ENCODE measurements at regions not wholly inside any gene's neighbourhood (a gene's known extent, or its start where the extent isn't known, plus 50 kb on each side); places are given as distances from the start of the nearest gene placed in this dataset.

DNA sequence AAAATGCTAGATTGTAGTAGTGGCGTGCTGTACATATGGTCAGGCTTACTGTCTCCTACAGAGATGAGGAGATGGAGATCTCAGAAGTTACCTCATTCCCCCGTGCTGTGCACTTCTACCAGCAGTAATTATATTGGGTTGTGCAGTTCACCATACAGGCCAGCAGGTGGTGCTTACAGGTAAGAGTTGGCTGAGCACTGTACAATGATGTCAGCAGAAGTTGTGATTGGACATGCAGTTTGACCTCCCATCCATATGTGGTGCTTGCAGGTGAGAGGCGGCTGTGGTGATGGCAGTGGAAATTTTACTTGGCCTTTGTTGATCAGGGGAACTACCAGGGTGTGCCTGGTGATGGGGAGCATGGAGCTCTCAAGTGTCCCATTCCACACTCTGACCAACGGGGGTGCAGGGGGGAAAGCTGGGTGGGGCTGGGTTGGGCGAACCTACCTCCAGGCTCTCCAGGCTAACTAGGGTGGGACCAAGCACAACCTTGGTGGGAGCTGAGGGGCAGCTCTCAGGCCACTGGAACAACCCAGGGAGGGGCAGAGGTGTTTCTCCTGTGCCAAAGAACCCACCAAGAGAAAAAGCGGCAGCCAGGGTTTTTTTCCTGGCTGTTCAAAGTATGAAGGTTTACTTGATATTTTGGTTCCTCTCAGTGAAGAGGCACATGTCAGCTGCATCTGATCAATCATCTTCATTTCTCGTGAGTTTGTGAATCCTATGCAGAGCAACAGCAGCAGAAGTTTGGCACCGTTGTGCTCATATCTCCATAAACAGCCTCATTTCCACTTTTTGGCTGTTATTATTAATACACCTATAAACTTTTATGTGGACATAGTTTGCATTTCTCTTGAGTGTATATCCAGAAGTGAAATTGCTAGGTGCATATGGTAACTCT lies 73.8 kb upstream of the FREM3 start:
- H3K27me3 ChIP-seq: no peaks in the 10 kb centered on the region
- H3K4me1 ChIP-seq: no peaks in the 10 kb centered on the region
- peak; percentile 57 for DNase-seq
- no peak overlapping the region for H3K4me3 ChIP-seq (ENCODE audit: low read depth, low read length)
- no peaks in the 10 kb centered on the region for H3K9me3 ChIP-seq
- TF ChIP-seq, protein P1, sequence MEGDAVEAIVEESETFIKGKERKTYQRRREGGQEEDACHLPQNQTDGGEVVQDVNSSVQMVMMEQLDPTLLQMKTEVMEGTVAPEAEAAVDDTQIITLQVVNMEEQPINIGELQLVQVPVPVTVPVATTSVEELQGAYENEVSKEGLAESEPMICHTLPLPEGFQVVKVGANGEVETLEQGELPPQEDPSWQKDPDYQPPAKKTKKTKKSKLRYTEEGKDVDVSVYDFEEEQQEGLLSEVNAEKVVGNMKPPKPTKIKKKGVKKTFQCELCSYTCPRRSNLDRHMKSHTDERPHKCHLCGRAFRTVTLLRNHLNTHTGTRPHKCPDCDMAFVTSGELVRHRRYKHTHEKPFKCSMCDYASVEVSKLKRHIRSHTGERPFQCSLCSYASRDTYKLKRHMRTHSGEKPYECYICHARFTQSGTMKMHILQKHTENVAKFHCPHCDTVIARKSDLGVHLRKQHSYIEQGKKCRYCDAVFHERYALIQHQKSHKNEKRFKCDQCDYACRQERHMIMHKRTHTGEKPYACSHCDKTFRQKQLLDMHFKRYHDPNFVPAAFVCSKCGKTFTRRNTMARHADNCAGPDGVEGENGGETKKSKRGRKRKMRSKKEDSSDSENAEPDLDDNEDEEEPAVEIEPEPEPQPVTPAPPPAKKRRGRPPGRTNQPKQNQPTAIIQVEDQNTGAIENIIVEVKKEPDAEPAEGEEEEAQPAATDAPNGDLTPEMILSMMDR (IDR thresholded peaks at IDR 0.05; ENCODE audit: low read depth, low read length): peak; percentile 76
- H3K36me3 ChIP-seq: no peaks in the 10 kb centered on the region

DNA sequence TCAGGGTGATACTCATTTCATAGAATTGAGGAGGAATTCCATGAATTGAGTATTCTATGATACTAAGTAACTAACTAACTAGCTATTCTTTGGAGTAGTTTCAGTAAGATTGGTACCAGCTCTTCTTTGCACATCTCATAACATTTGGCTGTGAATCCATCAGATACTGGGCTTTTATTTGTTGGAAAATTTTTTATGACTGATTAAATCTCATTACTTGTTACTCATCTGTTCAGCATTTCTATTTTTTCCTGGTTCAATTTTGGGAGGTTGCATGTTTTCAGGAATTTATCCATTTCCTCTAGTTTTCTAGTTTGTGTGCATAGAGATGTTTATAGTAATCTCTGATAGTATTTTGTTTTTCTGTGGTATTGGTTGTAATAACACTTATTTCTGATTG lies 70.8 kb upstream of the FREM3 start:
- TF ChIP-seq, protein P1 (IDR thresholded peaks at IDR 0.05; ENCODE audit: low read depth, low read length): no peak
- no peaks in the 10 kb centered on the region for H3K27me3 ChIP-seq
- DNase-seq: no peak
- no peaks in the 10 kb centered on the region for H3K4me1 ChIP-seq
- no peaks in the 10 kb centered on the region for H3K9me3 ChIP-seq
- no peak overlapping the region for H3K4me3 ChIP-seq (ENCODE audit: low read depth, low read length)
- no peaks in the 10 kb centered on the region for H3K36me3 ChIP-seq

DNA sequence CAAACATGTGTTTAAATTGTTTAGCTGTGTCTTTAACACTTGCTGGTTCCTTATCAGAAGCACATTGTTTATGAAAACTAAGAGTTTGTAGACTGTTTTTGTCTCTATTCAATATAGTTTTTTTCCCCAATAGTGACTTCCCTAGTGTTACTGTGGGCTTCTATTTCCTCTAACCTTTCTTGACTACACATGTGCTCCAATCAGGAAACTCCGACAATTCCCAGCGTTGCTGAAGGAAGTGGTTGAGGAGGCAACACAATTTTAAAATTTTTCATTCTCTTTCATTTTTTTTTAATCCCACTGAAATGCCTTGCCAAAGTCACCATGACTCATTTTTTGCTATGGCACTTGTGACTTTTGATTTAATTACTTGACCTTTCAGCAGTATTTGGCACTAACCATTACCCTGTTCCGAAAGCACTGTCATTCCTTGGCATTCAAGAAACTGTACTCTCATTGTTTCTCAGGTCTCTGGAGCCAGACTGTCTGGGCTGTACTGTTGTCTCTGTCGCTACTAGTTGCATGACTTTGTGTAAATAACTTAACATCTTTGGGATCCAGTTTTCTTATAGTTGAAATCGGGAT lies 67.6 kb upstream of the FREM3 start:
- no peak overlapping the region for H3K4me3 ChIP-seq (ENCODE audit: low read depth, low read length)
- no peaks in the 10 kb centered on the region for H3K27me3 ChIP-seq
- no peak for DNase-seq
- H3K9me3 ChIP-seq: no peaks in the 10 kb centered on the region
- no peaks in the 10 kb centered on the region for H3K36me3 ChIP-seq
- no peaks in the 10 kb centered on the region for H3K4me1 ChIP-seq
- TF ChIP-seq, protein P1 (IDR thresholded peaks at IDR 0.05; ENCODE audit: low read depth, low read length): no peak

DNA sequence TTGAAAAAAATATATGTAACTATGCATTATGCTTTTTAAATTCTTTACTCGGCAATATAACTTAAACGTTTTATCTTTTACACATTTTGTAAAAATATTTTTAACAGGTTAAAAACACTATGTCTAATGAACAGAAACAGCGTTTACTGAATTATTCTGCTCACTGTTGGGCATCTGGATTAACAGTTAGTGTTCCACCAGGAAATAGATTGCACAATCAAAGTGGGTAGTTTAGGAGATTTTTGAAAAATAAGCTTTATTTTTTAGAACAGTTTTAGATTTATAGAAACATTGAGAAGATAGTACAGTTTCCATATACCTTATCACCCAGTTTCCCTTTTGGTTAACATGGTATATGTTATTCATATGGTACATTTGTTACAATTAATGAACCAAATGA lies 63.1 kb upstream of the FREM3 start:
- TF ChIP-seq, protein P1 (IDR thresholded peaks at IDR 0.05; ENCODE audit: low read depth, low read length): no peak
- Histone ChIP-seq H3K27me3 (no peaks in the 10 kb centered on the region), H3K4me3 (ENCODE audit: low read depth, low read length) (no peak overlapping the region), H3K36me3 (no peaks in the 10 kb centered on the region), H3K4me1 (no peaks in the 10 kb centered on the region), H3K9me3 (no peaks in the 10 kb centered on the region)
- DNase-seq: no peak

DNA sequence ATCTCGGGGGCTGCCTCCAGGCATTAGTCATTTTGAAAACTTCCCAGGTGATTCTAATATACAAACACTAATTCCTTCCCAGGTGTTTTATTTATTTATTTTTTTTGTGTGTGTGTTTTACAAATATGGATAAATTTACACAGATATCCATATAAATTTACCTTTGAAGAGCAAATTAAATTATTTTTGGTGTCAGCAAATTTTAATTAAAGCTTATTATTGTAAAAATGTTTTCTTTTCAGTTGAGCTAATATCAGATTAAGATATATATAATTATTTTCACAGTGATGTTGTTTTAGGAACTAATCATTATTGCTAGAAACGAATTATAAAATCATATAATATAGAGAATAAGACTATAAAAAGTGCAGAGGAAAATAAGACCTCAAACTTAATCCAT lies 62.0 kb upstream of the FREM3 start:
- H3K9me3 ChIP-seq: no peaks in the 10 kb centered on the region
- no peaks in the 10 kb centered on the region for H3K4me1 ChIP-seq
- no peak for DNase-seq
- H3K36me3 ChIP-seq: no peaks in the 10 kb centered on the region
- no peaks in the 10 kb centered on the region for H3K27me3 ChIP-seq
- H3K4me3 ChIP-seq (ENCODE audit: low read depth, low read length): no peak overlapping the region
- TF ChIP-seq, protein P1 (IDR thresholded peaks at IDR 0.05; ENCODE audit: low read depth, low read length): no peak

Measured in BE2C (cell line).